WTC11 (cell line): ENCODE measurements at regions not wholly inside any gene's neighbourhood (a gene's known extent, or its start where the extent isn't known, plus 50 kb on each side); places are given as distances from the start of the nearest gene placed in this dataset.

ENCODE experiments used
- TEAD4 ChIP-seq: sonication (generic); formaldehyde crosslinking; IDR thresholded peaks from 2 replicates; pipeline ENCODE4 v1.8.0; 2022; ENCODE audit warnings: mild to moderate bottlenecking, missing genetic modification reagents
- ZNF396 ChIP-seq: fragments of 250-450 bp; sonication (Bioruptor Pico); IDR thresholded peaks from 2 replicates; pipeline ENCODE4 v1.8.0; 2021; ENCODE audit warnings: mild to moderate bottlenecking, moderate library complexity, borderline replicate concordance
- TF ChIP-seq, protein P1 (sequence below): fragments of 250-450 bp; sonication (Bioruptor Pico); IDR thresholded peaks from 2 replicates; pipeline ENCODE4 v1.9.0; 2021; ENCODE audit warnings: mild to moderate bottlenecking
- TF ChIP-seq, protein P2 (sequence below): fragments of 200-600 bp; IDR thresholded peaks from 2 replicates; pipeline ENCODE4 v1.8.0; 2022; ENCODE audit warnings: antibody characterized with exemption
- TF ChIP-seq, protein P3 (sequence below): sonication (generic); formaldehyde crosslinking; IDR thresholded peaks from 2 replicates; pipeline ENCODE4 v1.8.1; 2022; ENCODE audit warnings: low read depth, missing genetic modification reagents, borderline replicate concordance

DNA sequence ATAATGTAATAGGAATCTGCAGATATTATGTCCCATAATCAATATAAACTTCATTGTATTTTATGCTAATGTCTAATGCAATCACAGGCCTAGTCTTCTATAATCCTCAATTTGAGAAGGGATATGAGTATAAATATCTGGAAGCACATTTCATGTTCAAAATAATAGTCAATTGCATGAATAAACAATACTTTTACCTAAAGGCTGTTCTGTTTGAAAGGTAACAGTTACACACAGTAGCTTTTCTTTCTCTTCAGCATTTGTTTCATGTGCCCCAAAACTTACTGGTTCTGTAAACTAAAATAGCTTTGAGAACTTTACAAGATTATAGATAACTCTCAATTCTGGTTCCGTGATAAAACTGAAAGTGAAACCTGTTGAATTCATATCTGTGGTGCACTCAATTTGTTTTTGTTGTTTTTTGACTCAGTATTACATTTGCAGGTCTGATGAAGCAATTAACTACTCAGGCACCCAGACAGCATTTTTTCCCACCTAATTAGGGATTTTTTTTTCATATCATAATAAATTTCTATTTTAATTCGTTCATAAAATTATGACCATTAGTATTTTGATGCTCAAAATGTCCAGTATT lies 1193.8 kb downstream of the SLITRK1 start:
- TF ChIP-seq, protein P1, sequence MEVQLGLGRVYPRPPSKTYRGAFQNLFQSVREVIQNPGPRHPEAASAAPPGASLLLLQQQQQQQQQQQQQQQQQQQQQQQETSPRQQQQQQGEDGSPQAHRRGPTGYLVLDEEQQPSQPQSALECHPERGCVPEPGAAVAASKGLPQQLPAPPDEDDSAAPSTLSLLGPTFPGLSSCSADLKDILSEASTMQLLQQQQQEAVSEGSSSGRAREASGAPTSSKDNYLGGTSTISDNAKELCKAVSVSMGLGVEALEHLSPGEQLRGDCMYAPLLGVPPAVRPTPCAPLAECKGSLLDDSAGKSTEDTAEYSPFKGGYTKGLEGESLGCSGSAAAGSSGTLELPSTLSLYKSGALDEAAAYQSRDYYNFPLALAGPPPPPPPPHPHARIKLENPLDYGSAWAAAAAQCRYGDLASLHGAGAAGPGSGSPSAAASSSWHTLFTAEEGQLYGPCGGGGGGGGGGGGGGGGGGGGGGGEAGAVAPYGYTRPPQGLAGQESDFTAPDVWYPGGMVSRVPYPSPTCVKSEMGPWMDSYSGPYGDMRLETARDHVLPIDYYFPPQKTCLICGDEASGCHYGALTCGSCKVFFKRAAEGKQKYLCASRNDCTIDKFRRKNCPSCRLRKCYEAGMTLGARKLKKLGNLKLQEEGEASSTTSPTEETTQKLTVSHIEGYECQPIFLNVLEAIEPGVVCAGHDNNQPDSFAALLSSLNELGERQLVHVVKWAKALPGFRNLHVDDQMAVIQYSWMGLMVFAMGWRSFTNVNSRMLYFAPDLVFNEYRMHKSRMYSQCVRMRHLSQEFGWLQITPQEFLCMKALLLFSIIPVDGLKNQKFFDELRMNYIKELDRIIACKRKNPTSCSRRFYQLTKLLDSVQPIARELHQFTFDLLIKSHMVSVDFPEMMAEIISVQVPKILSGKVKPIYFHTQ (CRISPR knock-in tag): no peak
- TF ChIP-seq ZNF396 (CRISPR knock-in tag) (no peak), TEAD4 (no peak)
- TF ChIP-seq, protein P2, sequence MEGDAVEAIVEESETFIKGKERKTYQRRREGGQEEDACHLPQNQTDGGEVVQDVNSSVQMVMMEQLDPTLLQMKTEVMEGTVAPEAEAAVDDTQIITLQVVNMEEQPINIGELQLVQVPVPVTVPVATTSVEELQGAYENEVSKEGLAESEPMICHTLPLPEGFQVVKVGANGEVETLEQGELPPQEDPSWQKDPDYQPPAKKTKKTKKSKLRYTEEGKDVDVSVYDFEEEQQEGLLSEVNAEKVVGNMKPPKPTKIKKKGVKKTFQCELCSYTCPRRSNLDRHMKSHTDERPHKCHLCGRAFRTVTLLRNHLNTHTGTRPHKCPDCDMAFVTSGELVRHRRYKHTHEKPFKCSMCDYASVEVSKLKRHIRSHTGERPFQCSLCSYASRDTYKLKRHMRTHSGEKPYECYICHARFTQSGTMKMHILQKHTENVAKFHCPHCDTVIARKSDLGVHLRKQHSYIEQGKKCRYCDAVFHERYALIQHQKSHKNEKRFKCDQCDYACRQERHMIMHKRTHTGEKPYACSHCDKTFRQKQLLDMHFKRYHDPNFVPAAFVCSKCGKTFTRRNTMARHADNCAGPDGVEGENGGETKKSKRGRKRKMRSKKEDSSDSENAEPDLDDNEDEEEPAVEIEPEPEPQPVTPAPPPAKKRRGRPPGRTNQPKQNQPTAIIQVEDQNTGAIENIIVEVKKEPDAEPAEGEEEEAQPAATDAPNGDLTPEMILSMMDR: no peak
- TF ChIP-seq, protein P3, sequence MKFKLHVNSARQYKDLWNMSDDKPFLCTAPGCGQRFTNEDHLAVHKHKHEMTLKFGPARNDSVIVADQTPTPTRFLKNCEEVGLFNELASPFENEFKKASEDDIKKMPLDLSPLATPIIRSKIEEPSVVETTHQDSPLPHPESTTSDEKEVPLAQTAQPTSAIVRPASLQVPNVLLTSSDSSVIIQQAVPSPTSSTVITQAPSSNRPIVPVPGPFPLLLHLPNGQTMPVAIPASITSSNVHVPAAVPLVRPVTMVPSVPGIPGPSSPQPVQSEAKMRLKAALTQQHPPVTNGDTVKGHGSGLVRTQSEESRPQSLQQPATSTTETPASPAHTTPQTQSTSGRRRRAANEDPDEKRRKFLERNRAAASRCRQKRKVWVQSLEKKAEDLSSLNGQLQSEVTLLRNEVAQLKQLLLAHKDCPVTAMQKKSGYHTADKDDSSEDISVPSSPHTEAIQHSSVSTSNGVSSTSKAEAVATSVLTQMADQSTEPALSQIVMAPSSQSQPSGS (CRISPR knock-in tag): no peak
